ENCODE measurements at regions not wholly inside any gene's neighbourhood (a gene's known extent, or its start where the extent isn't known, plus 50 kb on each side); places are given as distances from the start of the nearest gene placed in this dataset.

DNA sequence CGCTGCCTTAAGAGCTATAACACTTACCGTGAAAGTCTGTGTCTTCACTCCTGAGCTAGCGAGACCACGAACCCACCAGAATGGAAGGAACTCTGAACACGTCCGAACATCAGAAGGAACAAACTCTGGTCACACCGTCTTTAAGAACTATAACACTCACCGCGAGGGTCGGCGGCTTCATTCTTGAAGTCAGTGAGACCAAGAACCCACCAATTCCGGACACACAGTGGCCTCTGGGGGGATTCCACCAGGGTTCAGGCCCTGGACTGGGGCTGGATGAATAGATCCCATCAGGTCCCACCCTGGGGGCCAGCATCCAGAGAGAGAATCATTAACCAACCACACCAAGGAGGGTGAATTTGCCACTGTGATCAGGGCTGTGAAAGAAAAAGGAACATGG is 55.8 kb upstream of the ATP12A start:
- DNase-seq (ENCODE audit: low spot score in 2 of 2) = peak in 1 of 2 donors; percentile 56
- 87 to 96% methylated on average over 12 of the region's 12 CpGs for WGBS, 2 donors
- no peak overlapping the region for H3K4me3 ChIP-seq (ENCODE audit: low read depth, poor library complexity, severe bottlenecking)
- no peak for TF ChIP-seq POLR2A (IDR thresholded peaks at IDR 0.05)
- TF ChIP-seq, protein P1, sequence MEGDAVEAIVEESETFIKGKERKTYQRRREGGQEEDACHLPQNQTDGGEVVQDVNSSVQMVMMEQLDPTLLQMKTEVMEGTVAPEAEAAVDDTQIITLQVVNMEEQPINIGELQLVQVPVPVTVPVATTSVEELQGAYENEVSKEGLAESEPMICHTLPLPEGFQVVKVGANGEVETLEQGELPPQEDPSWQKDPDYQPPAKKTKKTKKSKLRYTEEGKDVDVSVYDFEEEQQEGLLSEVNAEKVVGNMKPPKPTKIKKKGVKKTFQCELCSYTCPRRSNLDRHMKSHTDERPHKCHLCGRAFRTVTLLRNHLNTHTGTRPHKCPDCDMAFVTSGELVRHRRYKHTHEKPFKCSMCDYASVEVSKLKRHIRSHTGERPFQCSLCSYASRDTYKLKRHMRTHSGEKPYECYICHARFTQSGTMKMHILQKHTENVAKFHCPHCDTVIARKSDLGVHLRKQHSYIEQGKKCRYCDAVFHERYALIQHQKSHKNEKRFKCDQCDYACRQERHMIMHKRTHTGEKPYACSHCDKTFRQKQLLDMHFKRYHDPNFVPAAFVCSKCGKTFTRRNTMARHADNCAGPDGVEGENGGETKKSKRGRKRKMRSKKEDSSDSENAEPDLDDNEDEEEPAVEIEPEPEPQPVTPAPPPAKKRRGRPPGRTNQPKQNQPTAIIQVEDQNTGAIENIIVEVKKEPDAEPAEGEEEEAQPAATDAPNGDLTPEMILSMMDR (IDR thresholded peaks at IDR 0.05) = no peak
- intact Hi-C loops (cut with DNase I; ENCODE audit: low total_unique reads) = no loop called here

GRCh38 chr13:24624801-24625231 is 55.4 kb upstream of the ATP12A start:
- no peak for DNase-seq (ENCODE audit: low spot score in 2 of 2)
- TF ChIP-seq POLR2A (IDR thresholded peaks at IDR 0.05) = no peak
- TF ChIP-seq, protein P1 (IDR thresholded peaks at IDR 0.05) = no peak
- intact Hi-C loops (cut with DNase I; ENCODE audit: low total_unique reads) = no loop called here
- WGBS, 2 donors = 87 to 91% methylated on average over 7 of the region's 7 CpGs
- no peak overlapping the region for H3K4me3 ChIP-seq (ENCODE audit: low read depth, poor library complexity, severe bottlenecking)

DNA sequence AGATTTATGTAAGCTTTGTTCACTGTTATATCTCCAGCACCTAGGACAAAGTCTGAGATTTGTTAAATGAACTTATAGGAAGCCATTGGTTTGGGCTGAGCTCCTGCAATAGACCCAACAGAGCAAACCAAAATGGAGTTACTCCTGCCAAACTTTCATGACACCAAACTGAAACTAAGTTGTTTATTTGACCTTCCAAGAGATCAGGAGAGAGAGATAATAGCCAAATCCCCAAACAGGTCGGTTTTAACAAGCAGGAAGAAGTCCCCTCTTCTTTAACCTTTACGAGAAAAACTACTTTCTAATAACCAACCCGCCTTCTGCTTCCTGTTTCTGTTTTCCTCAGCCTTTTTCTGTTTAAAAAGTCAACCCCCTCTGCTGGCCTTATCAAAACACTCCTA is 54.9 kb upstream of the ATP12A start:
- DNase-seq (ENCODE audit: low spot score in 2 of 2) = no peak
- intact Hi-C loops (cut with DNase I; ENCODE audit: low total_unique reads) = no loop called here
- no peak overlapping the region for H3K4me3 ChIP-seq (ENCODE audit: low read depth, poor library complexity, severe bottlenecking)
- WGBS, 2 donors = 66 to 67% methylated on average over 3 of the region's 3 CpGs
- no peak for TF ChIP-seq POLR2A (IDR thresholded peaks at IDR 0.05)
- TF ChIP-seq, protein P1 (IDR thresholded peaks at IDR 0.05) = no peak

DNA sequence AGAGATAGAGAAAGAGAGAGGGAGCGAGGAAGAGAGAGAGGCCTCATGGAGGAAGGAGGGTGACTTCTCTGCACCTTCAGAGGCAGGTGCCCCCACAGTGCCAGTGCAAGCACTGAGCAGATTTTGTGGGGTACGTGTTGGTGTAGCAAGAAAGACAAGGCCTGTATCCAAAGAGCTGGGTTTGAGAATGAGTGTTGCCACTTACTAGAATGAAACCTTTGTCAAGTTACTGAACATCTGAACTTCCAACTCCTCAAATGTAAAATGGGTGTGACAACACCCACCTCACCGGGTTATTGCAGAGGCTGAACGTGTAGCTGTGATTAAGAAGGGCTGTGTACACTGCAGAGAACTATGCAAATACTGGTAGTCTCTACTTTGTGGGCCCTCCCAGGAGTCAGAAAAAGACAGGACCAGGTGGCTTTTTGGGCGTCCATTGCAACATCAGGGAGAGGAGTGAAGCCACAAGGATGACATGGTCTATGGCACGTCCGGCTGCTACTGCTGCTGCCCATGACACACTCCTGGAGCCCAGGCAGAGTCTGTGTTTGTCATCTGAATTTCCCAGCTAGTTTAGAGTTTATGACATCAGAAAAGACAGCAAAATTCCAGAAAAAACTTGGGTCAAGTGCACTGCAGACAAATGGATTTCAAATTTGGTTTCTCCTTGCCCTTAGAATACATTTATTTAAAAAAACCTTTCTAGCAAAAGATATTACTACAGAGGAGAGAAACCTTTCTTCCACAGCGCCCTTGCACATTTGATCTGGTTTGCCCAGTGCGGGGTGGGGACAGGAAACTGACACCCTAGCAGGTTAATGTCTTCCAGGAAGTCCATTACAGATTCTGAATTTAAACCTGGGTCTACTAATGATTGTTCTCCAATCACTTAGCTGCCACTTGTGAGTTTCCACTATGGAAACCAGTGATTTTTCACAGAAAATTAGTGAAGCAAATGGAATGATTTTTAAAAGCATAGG is 54.0 kb upstream of the ATP12A start:
- H3K4me3 ChIP-seq (ENCODE audit: low read depth, poor library complexity, severe bottlenecking) = no peak overlapping the region
- intact Hi-C loops (cut with DNase I; ENCODE audit: low total_unique reads) = no loop called here
- peak in 1 of 2 donors; percentile 64 for DNase-seq (ENCODE audit: low spot score in 2 of 2)
- WGBS, 2 donors = 86 to 92% methylated on average over 9 of the region's 9 CpGs
- TF ChIP-seq POLR2A (IDR thresholded peaks at IDR 0.05) = no peak
- TF ChIP-seq, protein P1 (IDR thresholded peaks at IDR 0.05) = no peak

- TF ChIP-seq, protein P1 (IDR thresholded peaks at IDR 0.05) = no peak
- TF ChIP-seq POLR2A (IDR thresholded peaks at IDR 0.05) = no peak
- intact Hi-C loops (cut with DNase I; ENCODE audit: low total_unique reads) = no loop called here
- H3K4me3 ChIP-seq (ENCODE audit: low read depth, poor library complexity, severe bottlenecking) = no peak overlapping the region
- 61 to 67% methylated on average over 23 to 25 of the region's 25 CpGs for WGBS, 2 donors
- peak in 1 of 2 donors; percentile 79 for DNase-seq (ENCODE audit: low spot score in 2 of 2)
Observed at GRCh38 chr13:24627090-24627714, 53.0 kb upstream of the ATP12A start.

Data from lower leg skin (tissue), 4 donors.